HG02759 (cell line): ENCODE measurements at regions not wholly inside any gene's neighbourhood (a gene's known extent, or its start where the extent isn't known, plus 50 kb on each side); places are given as distances from the start of the nearest gene placed in this dataset.
"Not testable (repeated sequence)": the region's sequence is repeated elsewhere in the genome, so short reads cannot be mapped to it uniquely, and the experiment has no call there.

Source experiments
- ATAC-seq: cut with Tn5 transposase; IDR thresholded peaks from one replicate; pipeline ENCODE4 v1.9.1; 2021; ENCODE audit warnings: mild to moderate bottlenecking, moderate library complexity; ENCODE audit not compliant: unreplicated experiment

DNA sequence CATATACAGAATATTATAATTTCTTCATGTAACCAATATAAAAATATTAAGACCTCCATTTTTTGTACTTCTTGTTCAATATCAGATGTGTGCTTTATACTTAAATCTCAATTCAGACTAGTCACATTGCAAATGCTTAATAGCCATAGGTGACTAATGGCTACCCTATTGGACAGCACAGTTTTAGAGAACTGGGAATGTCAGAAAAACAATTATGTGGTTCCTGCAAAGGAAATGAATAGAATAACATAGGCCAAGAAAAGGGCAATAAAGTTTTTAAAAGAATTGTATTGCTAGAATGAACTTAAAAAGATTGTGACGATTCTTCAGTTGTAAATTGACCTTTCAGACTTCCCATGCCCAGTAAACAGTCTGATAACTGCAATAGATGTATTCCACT, 843.0 kb downstream of the METTL15 start:
- no peak for ATAC-seq

GRCh38 chr11:28939381-28939780, 831.2 kb downstream of the METTL15 start:
- ATAC-seq = no peak

- no peak for ATAC-seq
These were observed 829.9 kb downstream of the METTL15 start for GRCh38 chr11:28938091-28938490.

- no peak for ATAC-seq
These were observed 824.8 kb downstream of the METTL15 start for GRCh38 chr11:28932940-28933339.

GRCh38 chr11:28924004-28924403, 815.8 kb downstream of the METTL15 start:
- no peak for ATAC-seq

GRCh38 chr11:28922386-28922981, 814.3 kb downstream of the METTL15 start:
- no peak for ATAC-seq

DNA sequence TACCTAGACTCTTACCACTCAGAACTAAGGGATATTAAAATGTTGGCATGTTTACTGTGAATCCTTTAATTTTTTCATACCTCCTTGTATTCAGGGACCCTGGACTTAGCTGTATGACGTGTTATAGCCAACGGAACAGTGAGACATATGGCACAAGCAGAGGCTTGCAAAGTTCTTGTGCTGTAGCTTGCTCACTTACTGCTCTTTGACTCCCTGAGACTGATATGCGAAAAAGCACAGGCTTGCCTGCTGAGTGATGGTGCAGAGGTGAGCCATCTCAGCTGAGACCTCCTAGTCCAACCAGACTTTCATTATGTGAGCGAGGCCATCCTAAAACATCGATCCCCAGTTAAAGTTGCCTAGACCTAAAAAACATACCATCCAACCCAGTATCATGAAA, 811.0 kb downstream of the METTL15 start:
- ATAC-seq = no peak

- ATAC-seq = no peak
These were observed 805.7 kb downstream of the METTL15 start for GRCh38 chr11:28913883-28914282.

GRCh38 chr11:28911829-28912228, 803.6 kb downstream of the METTL15 start:
- ATAC-seq = no peak

DNA sequence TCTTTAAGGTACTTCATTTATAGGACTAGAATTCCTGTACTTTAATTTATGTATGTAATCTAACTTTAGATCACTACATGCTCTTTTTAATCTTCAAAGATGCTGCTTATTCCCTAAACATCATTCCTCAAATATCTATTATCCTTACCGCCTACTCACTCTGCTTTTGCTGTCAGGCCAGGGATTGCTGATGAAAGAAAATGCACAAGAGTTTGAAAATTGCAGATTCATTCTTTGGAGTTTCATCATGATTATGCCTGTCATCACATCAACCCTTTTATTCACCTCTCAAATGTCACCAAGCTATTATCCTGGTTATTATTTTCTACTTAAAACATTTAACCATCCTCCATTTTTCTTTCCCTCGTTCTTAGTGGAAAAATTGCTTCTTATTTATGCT, 802.7 kb downstream of the METTL15 start:
- ATAC-seq = no peak

GRCh38 chr11:28903716-28904115, 795.5 kb downstream of the METTL15 start:
- ATAC-seq = no peak

- ATAC-seq = no peak
These were observed 792.2 kb downstream of the METTL15 start for GRCh38 chr11:28900427-28900826.

GRCh38 chr11:28899706-28900105, 791.5 kb downstream of the METTL15 start:
- ATAC-seq = no peak

GRCh38 chr11:28890601-28891040, 782.4 kb downstream of the METTL15 start:
- ATAC-seq = not testable (repeated sequence)

DNA sequence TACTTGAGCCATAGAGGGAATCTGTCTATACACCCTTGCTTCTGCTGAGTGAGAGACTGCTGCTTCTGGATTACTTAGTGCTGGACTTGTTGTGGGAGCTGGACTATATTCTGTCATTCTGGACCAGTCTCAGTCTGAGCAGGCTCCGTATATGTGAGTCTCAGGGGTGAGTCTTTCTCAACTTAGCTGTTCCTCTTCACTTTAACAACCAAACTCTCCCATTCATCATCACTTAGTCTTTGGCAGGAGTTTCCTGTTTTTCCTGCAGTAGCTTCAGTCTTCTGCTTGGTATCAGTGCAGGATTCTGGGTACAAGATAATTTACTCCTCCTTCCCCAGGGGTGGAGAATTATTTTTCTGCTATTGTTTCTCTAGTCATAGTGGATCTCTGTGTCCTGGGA, 779.5 kb downstream of the METTL15 start:
- no peak for ATAC-seq

- ATAC-seq = no peak
These were observed 771.7 kb downstream of the METTL15 start for GRCh38 chr11:28879869-28880268.

DNA sequence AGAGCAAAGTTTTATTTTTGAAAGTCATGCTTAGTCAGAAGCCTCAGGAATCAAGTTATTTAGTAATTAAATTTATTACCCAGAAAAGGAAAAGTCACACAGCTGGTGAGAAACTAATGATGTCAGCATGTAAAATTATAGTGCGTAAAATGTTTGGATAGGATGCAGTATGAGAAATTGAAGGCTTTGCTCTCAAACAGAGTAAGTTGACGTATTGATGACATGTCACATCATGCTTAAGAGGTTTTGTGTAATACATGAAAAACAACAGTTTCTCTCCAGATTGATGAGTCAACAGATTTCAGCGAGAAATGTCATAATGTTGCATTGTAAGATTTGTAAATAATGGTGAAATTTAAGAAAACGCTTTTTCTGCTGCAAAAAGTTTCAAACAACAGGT, 769.8 kb downstream of the METTL15 start:
- no peak for ATAC-seq

DNA sequence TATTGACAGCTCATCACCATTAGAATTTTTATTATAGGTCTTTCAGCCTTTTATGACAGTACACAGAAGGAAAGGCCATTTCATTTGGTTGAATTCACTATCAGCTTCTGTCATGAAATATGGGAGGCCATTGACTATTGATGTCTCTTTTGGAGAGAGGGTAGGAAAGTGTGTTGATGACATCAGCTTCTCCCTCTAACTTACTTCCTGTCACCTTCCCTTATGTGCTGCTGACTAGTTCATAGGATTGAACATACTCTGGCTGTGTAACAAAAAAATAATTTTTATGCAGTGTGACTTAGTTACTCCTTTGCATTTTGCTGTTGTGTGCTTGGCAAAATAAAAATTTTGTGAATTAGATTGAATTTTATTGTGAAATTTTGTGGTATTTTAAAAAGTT, 769.2 kb downstream of the METTL15 start:
- no peak for ATAC-seq

DNA sequence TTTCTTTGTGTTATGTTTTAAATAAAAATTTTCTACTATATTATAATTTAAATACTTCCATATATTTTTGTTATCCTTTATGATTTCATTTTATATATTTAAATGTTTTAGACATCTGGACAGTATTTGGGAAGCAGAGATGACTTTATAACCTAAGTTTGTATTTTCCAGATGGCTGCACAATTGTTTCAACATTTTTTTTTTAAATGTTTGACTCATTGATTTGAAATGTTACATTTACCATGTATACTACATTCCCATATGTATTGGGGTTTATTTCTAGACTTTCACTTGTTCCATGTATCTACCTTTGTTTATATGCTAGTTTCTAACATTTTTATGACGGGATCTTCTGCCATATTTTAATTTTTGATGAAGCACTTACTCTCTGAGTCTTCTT, 766.5 kb downstream of the METTL15 start:
- no peak for ATAC-seq

DNA sequence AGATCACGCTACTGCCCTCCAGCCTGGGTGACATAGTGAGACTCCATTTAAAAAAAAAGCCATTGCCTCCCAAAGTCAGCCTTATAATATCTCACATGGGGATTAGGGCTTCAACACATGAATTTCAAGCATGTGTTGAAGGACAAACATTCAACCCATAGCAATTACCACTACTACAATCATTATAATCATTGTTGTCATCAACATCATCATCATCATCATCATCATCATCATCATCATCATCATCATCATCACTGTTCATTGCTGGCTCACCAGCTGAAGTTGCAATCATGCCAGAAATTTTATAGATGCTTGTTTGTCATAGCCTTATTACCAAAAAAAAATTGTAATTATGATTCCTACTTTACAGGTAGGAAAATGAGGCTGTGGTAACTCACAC, 762.9 kb downstream of the METTL15 start:
- no peak for ATAC-seq

DNA sequence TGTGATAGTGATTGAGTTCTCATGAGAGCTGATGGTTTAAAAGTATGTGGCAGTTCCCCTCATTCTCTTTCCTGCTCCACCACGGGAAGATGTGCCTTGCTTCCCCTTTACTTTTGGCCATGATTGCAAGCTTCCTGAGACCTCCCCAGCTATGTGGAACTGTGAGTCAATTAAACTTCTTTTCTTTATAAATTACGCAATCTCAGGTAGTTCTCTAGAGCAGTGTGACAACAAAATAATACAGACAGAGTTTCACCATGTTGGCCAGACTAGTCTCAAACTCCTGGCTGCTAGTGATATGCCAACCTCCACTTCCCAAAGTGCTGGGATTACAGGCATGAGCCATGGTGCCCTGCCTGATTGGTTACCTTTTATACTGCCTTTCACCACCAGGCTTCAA, 755.2 kb downstream of the METTL15 start:
- ATAC-seq = no peak

DNA sequence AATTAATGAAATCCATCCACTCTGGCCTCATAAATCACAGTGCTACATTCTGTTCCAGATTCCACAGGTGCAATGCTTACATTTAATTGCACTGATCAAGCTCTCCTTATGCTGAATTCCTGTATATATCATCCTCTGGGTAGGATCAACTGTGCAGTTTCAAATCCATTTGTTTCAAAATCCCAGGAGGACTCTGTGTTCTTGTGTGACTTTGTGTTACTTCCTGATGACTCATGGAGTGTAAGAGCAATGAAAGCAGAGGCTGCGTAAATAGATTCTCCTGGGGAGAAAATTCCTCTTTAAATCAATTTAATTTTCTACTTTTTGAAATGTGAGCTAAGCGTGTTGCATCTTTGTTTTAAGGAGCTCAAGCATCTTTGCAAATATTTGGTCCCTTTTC, 752.7 kb downstream of the METTL15 start:
- no peak for ATAC-seq

- ATAC-seq = no peak
These were observed 749.9 kb downstream of the METTL15 start for GRCh38 chr11:28858076-28858475.
